Smooth muscle cell (in vitro differentiated cells): ENCODE measurements at regions not wholly inside any gene's neighbourhood (a gene's known extent, or its start where the extent isn't known, plus 50 kb on each side); places are given as distances from the start of the nearest gene placed in this dataset.

Experiments
- DNase-seq: peaks from one replicate; lab custom pipeline; 2025; ENCODE audit not compliant: unreplicated experiment; lab: John Stamatoyannopoulos, UW
- H2AFZ ChIP-seq: fragments of 200-600 bp; sonication (generic); 2 replicates; pipeline ENCODE4 v1.6.0; 2016; ENCODE audit warnings: antibody characterized with exemption, low read depth, mild to moderate bottlenecking
- H3F3A ChIP-seq: fragments of 200-600 bp; sonication (generic); 2 replicates; pipeline ENCODE4 v1.6.0; 2017; ENCODE audit warnings: antibody characterized with exemption, low read depth
- H3K27ac ChIP-seq: fragments of 200-600 bp; sonication (generic); 2 replicates; pipeline ENCODE4 v1.5.1; 2016; ENCODE audit warnings: low read depth, mild to moderate bottlenecking
- H3K27me3 ChIP-seq: fragments of 200-600 bp; sonication (generic); 2 replicates; pipeline ENCODE4 v1.6.1; 2016; ENCODE audit warnings: low read depth, mild to moderate bottlenecking
- H3K36me3 ChIP-seq: fragments of 200-600 bp; sonication (generic); 2 replicates; pipeline ENCODE4 v1.5.1; 2016; ENCODE audit warnings: low read depth
- H3K4me1 ChIP-seq: fragments of 200-600 bp; sonication (generic); 2 replicates; pipeline ENCODE4 v1.5.1; 2016; ENCODE audit warnings: low read depth
- H3K4me2 ChIP-seq: fragments of 200-600 bp; sonication (generic); 2 replicates; pipeline ENCODE4 v1.6.0; 2016; ENCODE audit warnings: mild to moderate bottlenecking
- H3K4me3 ChIP-seq: fragments of 200-600 bp; sonication (generic); 2 replicates; pipeline ENCODE4 v1.5.1; 2016; ENCODE audit warnings: mild to moderate bottlenecking
- H3K79me2 ChIP-seq: fragments of 200-600 bp; sonication (generic); 2 replicates; pipeline ENCODE4 v1.6.0; 2016; ENCODE audit warnings: low read depth, mild to moderate bottlenecking
- H3K9ac ChIP-seq: fragments of 200-600 bp; sonication (generic); 2 replicates; pipeline ENCODE4 v1.6.0; 2016; ENCODE audit warnings: low read depth
- H3K9me3 ChIP-seq: fragments of 200-600 bp; sonication (generic); replicated peaks from 2 replicates; pipeline ENCODE4 v1.5.1; 2016; ENCODE audit warnings: low read depth
- H4K20me1 ChIP-seq: fragments of 200-600 bp; sonication (generic); 2 replicates; pipeline ENCODE4 v1.6.0; 2016; ENCODE audit warnings: low read depth
- WGBS: methylation state at CpG from one replicate; pipeline ENCODE4 v1.1.7; 2016; ENCODE audit warnings: low lambda C conversion rate; 5-methylcytosine and 5-hydroxymethylcytosine counted together
- TF ChIP-seq, protein P1 (sequence below): fragments of 200-600 bp; sonication (generic); IDR thresholded peaks from 2 replicates; pipeline ENCODE4 v1.5.1; 2017; ENCODE audit warnings: borderline replicate concordance, mild to moderate bottlenecking, antibody characterized with exemption; ENCODE audit not compliant: insufficient read depth, poor library complexity, severe bottlenecking

DNA sequence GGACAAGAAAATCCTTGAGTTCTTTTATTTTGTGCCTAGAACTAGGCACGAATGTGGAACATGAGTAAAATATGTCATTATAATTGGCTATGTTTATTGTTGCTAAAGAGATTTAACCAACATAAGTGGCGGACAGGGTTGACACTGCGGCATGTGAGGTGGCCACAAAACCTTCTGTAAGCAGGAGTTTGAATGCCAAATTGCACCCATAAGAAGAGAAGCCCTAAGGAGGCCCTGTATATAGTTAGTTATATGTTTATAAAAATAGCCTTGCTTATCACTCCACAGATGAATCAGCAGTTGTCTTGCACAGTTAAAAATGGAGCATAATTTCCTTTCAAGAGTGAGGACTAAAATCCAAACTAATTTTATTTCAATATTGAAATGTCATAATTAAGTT is 336.1 kb downstream of the GBA3 start:
- no peak overlapping the region for H3K4me3 ChIP-seq
- no peak overlapping the region for H3K27ac ChIP-seq
- no peak overlapping the region for H3K4me2 ChIP-seq
- no peak for DNase-seq
- WGBS: 85% methylated on average over 3 of the region's 3 CpGs
- H3K36me3 ChIP-seq: no peaks in the 10 kb centered on the region
- H2AFZ ChIP-seq: no peak overlapping the region
- no peaks in the 10 kb centered on the region for H4K20me1 ChIP-seq
- H3K4me1 ChIP-seq: no peaks in the 10 kb centered on the region
- no peaks in the 10 kb centered on the region for H3F3A ChIP-seq
- TF ChIP-seq, protein P1, sequence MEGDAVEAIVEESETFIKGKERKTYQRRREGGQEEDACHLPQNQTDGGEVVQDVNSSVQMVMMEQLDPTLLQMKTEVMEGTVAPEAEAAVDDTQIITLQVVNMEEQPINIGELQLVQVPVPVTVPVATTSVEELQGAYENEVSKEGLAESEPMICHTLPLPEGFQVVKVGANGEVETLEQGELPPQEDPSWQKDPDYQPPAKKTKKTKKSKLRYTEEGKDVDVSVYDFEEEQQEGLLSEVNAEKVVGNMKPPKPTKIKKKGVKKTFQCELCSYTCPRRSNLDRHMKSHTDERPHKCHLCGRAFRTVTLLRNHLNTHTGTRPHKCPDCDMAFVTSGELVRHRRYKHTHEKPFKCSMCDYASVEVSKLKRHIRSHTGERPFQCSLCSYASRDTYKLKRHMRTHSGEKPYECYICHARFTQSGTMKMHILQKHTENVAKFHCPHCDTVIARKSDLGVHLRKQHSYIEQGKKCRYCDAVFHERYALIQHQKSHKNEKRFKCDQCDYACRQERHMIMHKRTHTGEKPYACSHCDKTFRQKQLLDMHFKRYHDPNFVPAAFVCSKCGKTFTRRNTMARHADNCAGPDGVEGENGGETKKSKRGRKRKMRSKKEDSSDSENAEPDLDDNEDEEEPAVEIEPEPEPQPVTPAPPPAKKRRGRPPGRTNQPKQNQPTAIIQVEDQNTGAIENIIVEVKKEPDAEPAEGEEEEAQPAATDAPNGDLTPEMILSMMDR: no peak
- no peak overlapping the region for H3K9ac ChIP-seq
- no peaks in the 10 kb centered on the region for H3K27me3 ChIP-seq
- H3K9me3 ChIP-seq: no peaks in the 10 kb centered on the region
- no peaks in the 10 kb centered on the region for H3K79me2 ChIP-seq

DNA sequence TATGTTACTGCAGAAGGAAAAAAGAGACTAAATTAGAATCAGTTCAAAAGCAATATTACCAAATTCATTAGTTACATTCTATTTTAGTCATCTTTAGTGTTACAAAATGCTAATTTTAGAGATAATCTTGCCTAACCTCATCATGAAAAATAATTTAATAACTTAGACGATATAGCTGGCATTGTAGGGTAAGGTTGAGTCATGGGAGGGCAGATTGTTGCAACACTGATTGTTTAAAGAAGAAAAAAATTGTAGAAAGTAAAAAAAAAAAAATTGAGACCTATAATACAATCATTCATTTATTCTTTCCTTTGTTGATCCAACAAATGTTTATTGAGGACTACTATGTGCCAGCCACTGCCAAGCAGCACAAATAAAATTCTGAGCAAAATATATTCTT is 330.9 kb downstream of the GBA3 start:
- Histone ChIP-seq H3K4me3 (no peak overlapping the region), H3K9me3 (no peaks in the 10 kb centered on the region), H3K4me1 (no peaks in the 10 kb centered on the region), H3K27me3 (no peaks in the 10 kb centered on the region), H3K79me2 (no peaks in the 10 kb centered on the region), H3K36me3 (no peaks in the 10 kb centered on the region), H3K27ac (no peak overlapping the region), H3K4me2 (no peak overlapping the region), H3K9ac (no peak overlapping the region), H3F3A (no peaks in the 10 kb centered on the region), H2AFZ (no peak overlapping the region), H4K20me1 (no peaks in the 10 kb centered on the region)
- TF ChIP-seq, protein P1: no peak
- DNase-seq: no peak
- 50% methylated on average over 1 of the region's 1 CpG for WGBS

DNA sequence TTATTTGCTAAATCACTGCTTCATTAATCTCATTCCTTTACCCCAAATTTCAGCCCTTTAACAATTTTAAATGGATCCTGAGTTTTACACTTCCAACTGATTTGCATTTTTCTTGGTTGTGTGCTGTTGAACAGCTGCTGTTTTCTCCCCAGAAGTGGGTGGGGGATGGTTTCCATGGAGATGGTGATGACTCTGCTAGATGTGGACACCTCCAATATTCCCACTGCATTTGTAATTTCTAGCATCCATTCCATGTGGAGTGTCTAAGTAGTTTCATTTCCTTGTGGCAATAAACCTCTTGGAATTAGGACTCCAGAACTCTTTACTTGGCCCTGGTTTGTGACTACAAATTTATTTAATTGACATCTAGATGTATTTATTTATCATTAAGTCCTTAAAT is 330.4 kb downstream of the GBA3 start:
- Histone ChIP-seq H4K20me1 (no peaks in the 10 kb centered on the region), H3K27ac (no peak overlapping the region), H3K4me1 (no peaks in the 10 kb centered on the region), H3K79me2 (no peaks in the 10 kb centered on the region), H3K27me3 (no peaks in the 10 kb centered on the region), H3F3A (no peaks in the 10 kb centered on the region), H3K9ac (no peak overlapping the region), H3K36me3 (no peaks in the 10 kb centered on the region), H2AFZ (no peak overlapping the region), H3K4me2 (no peak overlapping the region), H3K4me3 (no peak overlapping the region), H3K9me3 (no peaks in the 10 kb centered on the region)
- DNase-seq: no peak
- TF ChIP-seq, protein P1: no peak

DNA sequence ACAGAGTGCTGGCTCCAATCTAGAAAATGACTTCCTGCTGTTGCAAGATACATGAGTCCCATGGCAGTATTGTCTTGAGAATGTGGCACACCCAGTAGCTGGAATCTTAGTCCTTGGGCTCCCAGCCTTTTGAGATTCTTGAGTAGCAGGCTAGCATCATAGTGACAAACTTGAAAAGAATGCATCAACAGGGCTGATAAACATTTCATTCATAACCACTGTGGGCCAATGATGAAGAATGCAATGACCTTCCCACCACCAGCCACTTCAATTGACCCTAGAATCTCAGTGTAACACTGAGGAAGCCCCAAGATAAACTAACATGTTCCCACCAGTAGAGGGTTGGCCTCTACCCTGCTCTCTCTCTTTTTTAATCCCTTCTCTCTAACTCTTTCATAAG is 329.3 kb downstream of the GBA3 start:
- Histone ChIP-seq H3K27ac (no peak overlapping the region), H3F3A (no peaks in the 10 kb centered on the region), H3K27me3 (no peaks in the 10 kb centered on the region), H3K4me1 (no peaks in the 10 kb centered on the region), H3K4me2 (peak overlapping the region; percentile 8), H3K36me3 (no peaks in the 10 kb centered on the region), H3K79me2 (no peaks in the 10 kb centered on the region), H4K20me1 (no peaks in the 10 kb centered on the region), H2AFZ (no peak overlapping the region), H3K4me3 (no peak overlapping the region), H3K9me3 (no peaks in the 10 kb centered on the region), H3K9ac (no peak overlapping the region)
- TF ChIP-seq, protein P1: no peak
- no peak for DNase-seq
